Fibroblast of lung (primary cell): ENCODE measurements at regions not wholly inside any gene's neighbourhood (a gene's known extent, or its start where the extent isn't known, plus 50 kb on each side); places are given as distances from the start of the nearest gene placed in this dataset.

Experiments
- DNase-seq, 2 donors: peaks; one replicate each; pipeline versions ENCODE4 v3.0.0 to v3.0.0-alpha.2; 2010; ENCODE audit warnings: low read depth in 2 of 2
- H2AFZ ChIP-seq: 2 replicates; pipeline ENCODE4 v1.5.1; 2012; ENCODE audit warnings: low read length, control low read depth, inconsistent platforms
- H3K27ac ChIP-seq: 2 replicates; pipeline ENCODE4 v1.5.1; 2011; ENCODE audit warnings: low read length, control low read depth; ENCODE audit not compliant: insufficient read depth
- H3K27me3 ChIP-seq: 2 replicates; pipeline ENCODE4 v1.5.1; 2011; ENCODE audit warnings: mild to moderate bottlenecking, low read length; ENCODE audit not compliant: control insufficient read depth, insufficient read depth
- H3K36me3 ChIP-seq: 2 replicates; pipeline ENCODE4 v1.5.1; 2011; ENCODE audit warnings: low read length; ENCODE audit not compliant: control insufficient read depth, insufficient read depth
- H3K4me1 ChIP-seq: 2 replicates; pipeline ENCODE4 v1.5.1; 2011; ENCODE audit warnings: low read length; ENCODE audit not compliant: control insufficient read depth, insufficient read depth; ENCODE audit errors: extremely low read depth
- H3K4me2 ChIP-seq: 2 replicates; pipeline ENCODE4 v1.5.1; 2011; ENCODE audit warnings: low read length, control low read depth; ENCODE audit not compliant: insufficient read depth; ENCODE audit errors: extremely low read depth
- H3K4me3 ChIP-seq, 4 experiments: fragments of 200-600 bp in 1 of 4; sonication (generic) in 1 of 4; replicated peaks in 1 of 4; 2 replicates each; pipeline ENCODE4 v1.5.1; 2011 to 2016; ENCODE audit warnings: low read length in 4 of 4, low read depth in 3 of 4, mild to moderate bottlenecking in 3 of 4, control low read depth in 2 of 4, inconsistent platforms in 1 of 4, mixed read lengths in 1 of 4; ENCODE audit not compliant: insufficient read depth in 1 of 4; ENCODE audit errors: control extremely low read depth in 1 of 4
- H3K79me2 ChIP-seq: 2 replicates; pipeline ENCODE4 v1.5.1; 2012; ENCODE audit warnings: mild to moderate bottlenecking, low read length, inconsistent platforms; ENCODE audit not compliant: control insufficient read depth, insufficient read depth
- H3K9ac ChIP-seq: 2 replicates; pipeline ENCODE4 v1.5.1; 2011; ENCODE audit warnings: mild to moderate bottlenecking, low read length, control low read depth; ENCODE audit not compliant: insufficient read depth
- H3K9me3 ChIP-seq: 2 replicates; pipeline ENCODE4 v1.5.1; 2012; ENCODE audit warnings: low read depth, low read length; ENCODE audit not compliant: control insufficient read depth, insufficient read depth
- H4K20me1 ChIP-seq: 2 replicates; pipeline ENCODE4 v1.5.1; 2011; ENCODE audit warnings: low read length; ENCODE audit not compliant: control insufficient read depth, insufficient read depth; ENCODE audit errors: extremely low read depth
- CTCF ChIP-seq, 2 donors: IDR thresholded peaks in 1 of 2; conservative IDR thresholded peaks in 1 of 2; 1 replicate in 1 of 2; 2 replicates in 1 of 2; pipeline ENCODE4 v1.5.1; 2011 to 2012; ENCODE audit warnings: low read length in 2 of 2, control low read depth in 1 of 2, inconsistent platforms in 1 of 2, low read depth in 1 of 2, mild to moderate bottlenecking in 1 of 2
- EZH2 ChIP-seq: IDR thresholded peaks from 2 replicates; pipeline ENCODE4 v1.5.1; 2012; ENCODE audit warnings: low read length, control low read depth, mild to moderate bottlenecking; ENCODE audit errors: missing control alignments

GRCh38 chr11:97107604-97108003 is 717.8 kb downstream of the JRKL start:
- H3K4me2 ChIP-seq = no peak overlapping the region
- H3K9ac ChIP-seq = no peak overlapping the region
- TF ChIP-seq CTCF (conservative IDR thresholded peaks at IDR 0.05 in 1 of 2, IDR thresholded peaks at IDR 0.05 in 1 of 2; ENCODE audit: low read depth in 1 of 2, low read length in 2 of 2) = no peak
- no peak for TF ChIP-seq EZH2
- no peak overlapping the region for H2AFZ ChIP-seq
- no peaks in the 10 kb centered on the region for H3K79me2 ChIP-seq
- no peaks in the 10 kb centered on the region for H3K4me1 ChIP-seq
- no peaks in the 10 kb centered on the region for H3K9me3 ChIP-seq
- H3K4me3 ChIP-seq = no peak overlapping the region
- H3K36me3 ChIP-seq = no peaks in the 10 kb centered on the region
- H4K20me1 ChIP-seq = no peaks in the 10 kb centered on the region
- no peaks in the 10 kb centered on the region for H3K27me3 ChIP-seq
- no peak overlapping the region for H3K27ac ChIP-seq
- no peak for DNase-seq

GRCh38 chr11:97109078-97109477 is 719.3 kb downstream of the JRKL start:
- DNase-seq = no peak
- Histone ChIP-seq H3K36me3 (no peaks in the 10 kb centered on the region), H3K9ac (no peak overlapping the region), H3K4me3 (no peak overlapping the region), H3K27me3 (no peaks in the 10 kb centered on the region), H3K27ac (no peak overlapping the region), H4K20me1 (no peaks in the 10 kb centered on the region), H2AFZ (no peak overlapping the region), H3K9me3 (no peaks in the 10 kb centered on the region), H3K4me2 (no peak overlapping the region), H3K4me1 (no peaks in the 10 kb centered on the region), H3K79me2 (no peaks in the 10 kb centered on the region)
- TF ChIP-seq CTCF (conservative IDR thresholded peaks at IDR 0.05 in 1 of 2, IDR thresholded peaks at IDR 0.05 in 1 of 2; ENCODE audit: low read depth in 1 of 2, low read length in 2 of 2) (no peak), EZH2 (no peak)

DNA sequence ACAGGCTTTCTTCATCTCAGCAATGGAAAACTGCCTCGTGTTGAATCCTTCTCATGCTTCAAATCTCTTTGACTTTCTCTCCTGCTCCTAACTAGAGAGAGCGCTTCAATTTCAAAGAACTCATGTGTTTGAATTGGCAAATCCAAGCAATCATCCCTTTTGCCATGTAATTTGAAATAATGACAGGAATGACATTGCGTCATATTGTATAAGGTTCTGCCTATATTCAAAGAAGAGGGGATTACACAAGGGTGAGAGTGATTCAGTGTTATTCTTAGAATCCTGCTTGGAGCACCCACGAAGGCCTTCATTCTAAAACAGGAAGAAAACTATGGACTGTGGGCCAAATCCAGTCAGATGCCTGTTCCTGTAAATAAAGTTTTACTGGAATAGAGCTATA is 720.6 kb downstream of the JRKL start:
- Histone ChIP-seq H3K9ac (no peak overlapping the region), H4K20me1 (no peaks in the 10 kb centered on the region), H3K9me3 (no peaks in the 10 kb centered on the region), H3K36me3 (no peaks in the 10 kb centered on the region), H3K27me3 (no peaks in the 10 kb centered on the region), H3K4me1 (no peaks in the 10 kb centered on the region), H2AFZ (no peak overlapping the region), H3K79me2 (no peaks in the 10 kb centered on the region), H3K4me2 (no peak overlapping the region), H3K27ac (no peak overlapping the region), H3K4me3 (no peak overlapping the region)
- no peak for DNase-seq
- TF ChIP-seq CTCF (conservative IDR thresholded peaks at IDR 0.05 in 1 of 2, IDR thresholded peaks at IDR 0.05 in 1 of 2; ENCODE audit: low read depth in 1 of 2, low read length in 2 of 2) (no peak), EZH2 (no peak)
